ENCODE measurements at regions not wholly inside any gene's neighbourhood (a gene's known extent, or its start where the extent isn't known, plus 50 kb on each side); places are given as distances from the start of the nearest gene placed in this dataset.

DNA sequence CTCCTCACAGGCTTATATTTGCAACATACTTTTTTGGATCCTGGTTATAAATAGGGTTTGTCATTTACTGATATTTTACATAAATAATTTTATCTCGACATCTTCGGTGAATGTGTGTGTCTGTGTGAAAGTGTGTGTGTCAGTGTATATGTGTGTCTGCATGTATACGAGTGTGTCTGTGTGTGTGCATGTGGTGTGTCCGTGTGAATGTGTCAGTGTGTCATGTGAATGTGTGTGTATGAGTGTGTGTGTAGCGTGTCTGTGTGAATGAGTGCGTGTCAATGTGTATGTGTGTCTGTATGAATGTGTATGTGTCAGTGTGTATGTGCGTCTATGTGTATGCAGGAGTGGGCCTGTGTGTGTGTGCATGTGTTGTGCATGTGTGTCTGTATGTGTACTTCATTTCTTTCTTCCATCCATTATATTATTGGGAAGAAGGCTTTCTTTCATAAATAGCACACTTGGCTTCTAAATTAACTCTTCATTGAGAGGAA lies 161.6 kb downstream of the ST6GAL2 start:
- no peaks in the 10 kb centered on the region for H3K27me3 ChIP-seq (ENCODE audit: control insufficient read depth in 1 of 2, insufficient read depth in 2 of 2, low read length in 2 of 2)
- no peaks in the 10 kb centered on the region for H3K4me1 ChIP-seq (ENCODE audit: insufficient read depth, low read length)
- no peak overlapping the region for H3K9ac ChIP-seq (ENCODE audit: low read length)
- no peaks in the 10 kb centered on the region for H3K9me3 ChIP-seq (ENCODE audit: low read length)
- H3K27ac ChIP-seq (ENCODE audit: low read depth, low read length), result no peak overlapping the region
- H3K36me3 ChIP-seq (ENCODE audit: insufficient read depth, low read length), result no peaks in the 10 kb centered on the region
- H3K4me3 ChIP-seq (ENCODE audit: low read depth in 1 of 2, low read length in 2 of 2), result no peak overlapping the region

GRCh38 chr2:106734165-106734564 lies 151.8 kb downstream of the ST6GAL2 start:
- Histone ChIP-seq H3K27me3 (ENCODE audit: control insufficient read depth in 1 of 2, insufficient read depth in 2 of 2, low read length in 2 of 2) (no peaks in the 10 kb centered on the region), H3K9ac (ENCODE audit: low read length) (no peak overlapping the region), H3K27ac (ENCODE audit: low read depth, low read length) (no peak overlapping the region), H3K4me3 (ENCODE audit: low read depth in 1 of 2, low read length in 2 of 2) (no peak overlapping the region), H3K4me1 (ENCODE audit: insufficient read depth, low read length) (no peaks in the 10 kb centered on the region), H3K9me3 (ENCODE audit: low read length) (no peaks in the 10 kb centered on the region), H3K36me3 (ENCODE audit: insufficient read depth, low read length) (no peaks in the 10 kb centered on the region)

GRCh38 chr2:106735807-106736206 lies 150.2 kb downstream of the ST6GAL2 start:
- Histone ChIP-seq H3K9me3 (ENCODE audit: low read length) (no peaks in the 10 kb centered on the region), H3K9ac (ENCODE audit: low read length) (no peak overlapping the region), H3K4me3 (ENCODE audit: low read depth in 1 of 2, low read length in 2 of 2) (no peak overlapping the region), H3K27ac (ENCODE audit: low read depth, low read length) (no peak overlapping the region), H3K27me3 (ENCODE audit: control insufficient read depth in 1 of 2, insufficient read depth in 2 of 2, low read length in 2 of 2) (no peaks in the 10 kb centered on the region), H3K36me3 (ENCODE audit: insufficient read depth, low read length) (no peaks in the 10 kb centered on the region), H3K4me1 (ENCODE audit: insufficient read depth, low read length) (no peaks in the 10 kb centered on the region)

GRCh38 chr2:106736221-106736620 lies 149.7 kb downstream of the ST6GAL2 start:
- Histone ChIP-seq H3K9me3 (ENCODE audit: low read length) (no peaks in the 10 kb centered on the region), H3K4me3 (ENCODE audit: low read depth in 1 of 2, low read length in 2 of 2) (no peak overlapping the region), H3K27ac (ENCODE audit: low read depth, low read length) (no peak overlapping the region), H3K9ac (ENCODE audit: low read length) (no peak overlapping the region), H3K4me1 (ENCODE audit: insufficient read depth, low read length) (no peaks in the 10 kb centered on the region), H3K36me3 (ENCODE audit: insufficient read depth, low read length) (no peaks in the 10 kb centered on the region), H3K27me3 (ENCODE audit: control insufficient read depth in 1 of 2, insufficient read depth in 2 of 2, low read length in 2 of 2) (no peaks in the 10 kb centered on the region)

- no peak overlapping the region for H3K27ac ChIP-seq (ENCODE audit: low read depth, low read length)
- H3K9me3 ChIP-seq (ENCODE audit: low read length), result no peaks in the 10 kb centered on the region
- no peaks in the 10 kb centered on the region for H3K27me3 ChIP-seq (ENCODE audit: control insufficient read depth in 1 of 2, insufficient read depth in 2 of 2, low read length in 2 of 2)
- H3K4me3 ChIP-seq (ENCODE audit: low read depth in 1 of 2, low read length in 2 of 2), result no peak overlapping the region
- H3K36me3 ChIP-seq (ENCODE audit: insufficient read depth, low read length), result no peaks in the 10 kb centered on the region
- no peak overlapping the region for H3K9ac ChIP-seq (ENCODE audit: low read length)
- no peaks in the 10 kb centered on the region for H3K4me1 ChIP-seq (ENCODE audit: insufficient read depth, low read length)
Observed at GRCh38 chr2:106745468-106745867, 140.5 kb downstream of the ST6GAL2 start.

DNA sequence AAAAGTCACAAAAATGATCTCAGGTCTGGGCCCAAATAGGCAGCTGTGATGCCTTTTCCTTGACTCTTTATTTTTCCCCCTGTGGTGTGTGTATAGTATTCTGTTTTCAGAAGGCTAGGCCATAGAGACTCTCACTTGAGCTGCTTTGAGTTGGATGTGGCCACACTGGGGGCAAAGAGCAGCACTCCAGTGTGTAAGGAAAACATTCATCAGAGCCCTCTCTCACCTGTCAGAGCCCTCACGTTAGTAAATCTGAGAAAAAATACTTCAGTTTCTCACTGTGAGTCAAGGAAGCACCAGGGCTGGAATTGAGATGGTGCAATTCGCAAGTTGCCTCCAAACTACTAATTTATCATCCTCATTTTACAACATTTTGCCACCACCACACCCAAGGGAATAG lies 136.1 kb downstream of the ST6GAL2 start:
- Histone ChIP-seq H3K27ac (ENCODE audit: low read depth, low read length) (no peak overlapping the region), H3K9me3 (ENCODE audit: low read length) (no peaks in the 10 kb centered on the region), H3K4me3 (ENCODE audit: low read depth in 1 of 2, low read length in 2 of 2) (no peak overlapping the region), H3K27me3 (ENCODE audit: control insufficient read depth in 1 of 2, insufficient read depth in 2 of 2, low read length in 2 of 2) (no peaks in the 10 kb centered on the region), H3K9ac (ENCODE audit: low read length) (no peak overlapping the region), H3K4me1 (ENCODE audit: insufficient read depth, low read length) (no peaks in the 10 kb centered on the region), H3K36me3 (ENCODE audit: insufficient read depth, low read length) (no peaks in the 10 kb centered on the region)
